ENCODE measurements at regions not wholly inside any gene's neighbourhood (a gene's known extent, or its start where the extent isn't known, plus 50 kb on each side); places are given as distances from the start of the nearest gene placed in this dataset.
"Not testable (repeated sequence)": the region's sequence is repeated elsewhere in the genome, so short reads cannot be mapped to it uniquely, and the experiment has no call there.

- TF ChIP-seq CTCF, EP300, POLR2AphosphoS5 (IDR thresholded peaks at IDR 0.05): not testable (repeated sequence)
Measured at GRCh38 chr3:140885697-140886096, 55.9 kb upstream of the SLC25A36 start.

Measured in esophagus muscularis mucosa (tissue), 4 donors.